Ureter (tissue), 1 donor: ENCODE measurements at regions not wholly inside any gene's neighbourhood (a gene's known extent, or its start where the extent isn't known, plus 50 kb on each side); places are given as distances from the start of the nearest gene placed in this dataset.

Experiments
- DNase-seq: peaks from one replicate; pipeline ENCODE4 v3.0.0-alpha.2; 2020; ENCODE audit warnings: low spot score
- donor health status: DM: yes; HTN: yes; CAD: no.

GRCh38 chr1:226816576-226816975 is 53.8 kb upstream of the PSEN2 start:
- no peak for DNase-seq

GRCh38 chr1:226814751-226815537 is 55.5 kb upstream of the PSEN2 start:
- DNase-seq: peak; percentile 69

GRCh38 chr1:226813671-226814591 is 56.5 kb upstream of the PSEN2 start:
- no peak for DNase-seq

GRCh38 chr1:226810681-226811080 is 59.7 kb upstream of the PSEN2 start:
- no peak for DNase-seq

GRCh38 chr1:226809785-226810571 is 60.4 kb upstream of the PSEN2 start:
- no peak for DNase-seq

- no peak for DNase-seq
Observed at GRCh38 chr1:226808501-226808900, 61.9 kb upstream of the PSEN2 start.

- DNase-seq: no peak
Observed at GRCh38 chr1:226806988-226807387, 63.4 kb upstream of the PSEN2 start.

GRCh38 chr1:226804907-226805759 is 65.3 kb upstream of the PSEN2 start:
- no peak for DNase-seq

- DNase-seq: no peak
Observed at GRCh38 chr1:226800763-226801380, 61.8 kb upstream of the ITPKB start.

- no peak for DNase-seq
Observed at GRCh38 chr1:226799634-226800281, 60.7 kb upstream of the ITPKB start.

- DNase-seq: no peak
Observed at GRCh38 chr1:226798427-226799411, 59.6 kb upstream of the ITPKB start.

GRCh38 chr1:226797151-226797550 is 58.1 kb upstream of the ITPKB start:
- no peak for DNase-seq

GRCh38 chr1:226793620-226794276 is 54.7 kb upstream of the ITPKB start:
- no peak for DNase-seq

- DNase-seq: no peak
Observed at GRCh38 chr1:226792368-226792767, 53.3 kb upstream of the ITPKB start.

- DNase-seq: no peak
Observed at GRCh38 chr1:226790545-226791181, 51.6 kb upstream of the ITPKB start.

- DNase-seq: no peak
Observed at GRCh38 chr1:226788965-226789364, 49.9 kb upstream of the ITPKB start.
